ENCODE measurements at regions not wholly inside any gene's neighbourhood (a gene's known extent, or its start where the extent isn't known, plus 50 kb on each side); places are given as distances from the start of the nearest gene placed in this dataset.
A peak's percentile ranks its signal among the peaks of the same experiment; 100 is the strongest.

DNA sequence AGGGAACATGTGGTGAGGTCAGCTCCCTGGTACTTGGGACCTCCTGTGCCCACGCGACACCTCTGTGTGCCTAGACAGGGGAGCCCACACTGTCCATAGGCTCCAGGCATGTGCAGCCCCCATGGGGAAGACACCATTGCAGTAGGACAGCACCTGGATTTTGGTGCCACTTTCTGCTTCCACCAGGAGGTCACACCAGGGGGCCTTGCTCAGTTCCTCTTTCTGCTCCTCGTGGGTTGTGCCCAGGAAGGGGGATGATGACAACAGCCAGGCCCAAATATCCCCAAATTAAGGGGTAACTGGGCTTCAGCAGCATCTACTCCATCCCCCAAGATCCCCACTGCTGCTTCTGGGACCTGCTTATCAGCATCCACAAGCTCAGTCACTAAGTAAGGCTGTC, 358.2 kb upstream of the KAZN start:
- no peak overlapping the region for H4K8ac ChIP-seq (ENCODE audit: low read depth, low read length)
- no peak overlapping the region for H2BK15ac ChIP-seq (ENCODE audit: low read length)
- H4K91ac ChIP-seq (ENCODE audit: low read depth, low read length, poor library complexity): no peak overlapping the region
- H3K9me3 ChIP-seq (replicated peaks in 1 of 2; ENCODE audit: control insufficient read depth in 2 of 2, insufficient read depth in 1 of 2, low read depth in 1 of 2, low read length in 2 of 2): no peaks in the 10 kb centered on the region
- WGBS, 2 donors (ENCODE audit: extremely low coverage in 2 of 2, insufficient read length in 2 of 2, insufficient replicate concordance in 1 of 2): no CpG with 5 or more reads among the region's 3 CpGs
- H3K27me3 ChIP-seq (ENCODE audit: control insufficient read depth in 3 of 3, insufficient read depth in 3 of 3, low read depth in 1 of 3, low read length in 3 of 3): no peaks in the 10 kb centered on the region
- H3K18ac ChIP-seq (ENCODE audit: low read length): peak overlapping the region; percentile 46
- no peak overlapping the region for H2BK120ac ChIP-seq (ENCODE audit: low read depth, low read length)
- H2BK5ac ChIP-seq (ENCODE audit: low read length): no peak overlapping the region
- H2BK12ac ChIP-seq (ENCODE audit: low read length): no peak overlapping the region
- H3K14ac ChIP-seq (ENCODE audit: low read length): no peak overlapping the region
- no peak overlapping the region for H2AFZ ChIP-seq (ENCODE audit: low read length)
- no peak overlapping the region for H3K4me3 ChIP-seq (ENCODE audit: low read length in 2 of 2)
- H3K4me2 ChIP-seq (ENCODE audit: insufficient read depth, low read length, poor library complexity, severe bottlenecking): no peak overlapping the region
- H3K23ac ChIP-seq (ENCODE audit: low read depth, low read length, poor library complexity): no peak overlapping the region
- no peak overlapping the region for H3K27ac ChIP-seq (replicated peaks; ENCODE audit: low read length)
- peaks cover 0 to 23% of the 10 kb centered on the region in 2 donors for H3K4me1 ChIP-seq (ENCODE audit: control insufficient read depth in 2 of 2, insufficient read depth in 1 of 2, low read depth in 1 of 2, low read length in 2 of 2)
- no peak overlapping the region for H3K9ac ChIP-seq (ENCODE audit: low read depth, low read length, poor library complexity)
- no peak for DNase-seq (ENCODE audit: low spot score)
- peak overlapping the region; percentile 30 for H2AK5ac ChIP-seq (ENCODE audit: low read depth, low read length)
- no peaks in the 10 kb centered on the region for H3K79me1 ChIP-seq (ENCODE audit: low read depth, low read length)
- H3K4ac ChIP-seq (ENCODE audit: low read length): no peak overlapping the region
- H3K36me3 ChIP-seq (replicated peaks in 1 of 2; ENCODE audit: control insufficient read depth in 2 of 2, insufficient read depth in 2 of 2, low read length in 2 of 2): no peaks in the 10 kb centered on the region

DNA sequence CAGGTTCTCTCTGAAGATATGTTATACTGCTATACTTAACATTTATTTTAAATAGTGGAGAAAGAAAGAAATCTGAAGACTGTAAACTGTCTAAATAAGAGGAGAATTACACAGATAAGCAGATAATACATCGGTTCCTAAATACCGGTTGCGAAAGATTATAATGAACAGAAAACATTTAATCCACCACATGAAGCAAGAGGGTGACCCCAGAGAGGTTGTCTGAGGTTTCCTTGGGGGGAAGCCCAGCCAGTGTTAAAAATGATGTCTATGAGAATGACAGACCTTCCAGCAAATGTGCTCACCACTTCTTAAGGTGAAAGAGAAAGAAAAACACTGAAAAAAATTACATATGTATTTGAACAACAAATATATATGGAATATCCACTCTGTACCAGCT, 356.4 kb upstream of the KAZN start:
- H3K23ac ChIP-seq (ENCODE audit: low read depth, low read length, poor library complexity): no peak overlapping the region
- H3K4me3 ChIP-seq (ENCODE audit: low read length in 2 of 2): no peak overlapping the region
- no peak overlapping the region for H3K18ac ChIP-seq (ENCODE audit: low read length)
- no peak overlapping the region for H2BK15ac ChIP-seq (ENCODE audit: low read length)
- H3K27ac ChIP-seq (replicated peaks; ENCODE audit: low read length): no peak overlapping the region
- no CpG with 5 or more reads among the region's 3 CpGs for WGBS, 2 donors (ENCODE audit: extremely low coverage in 2 of 2, insufficient read length in 2 of 2, insufficient replicate concordance in 1 of 2)
- H3K36me3 ChIP-seq (replicated peaks in 1 of 2; ENCODE audit: control insufficient read depth in 2 of 2, insufficient read depth in 2 of 2, low read length in 2 of 2): no peaks in the 10 kb centered on the region
- no peaks in the 10 kb centered on the region for H3K9me3 ChIP-seq (replicated peaks in 1 of 2; ENCODE audit: control insufficient read depth in 2 of 2, insufficient read depth in 1 of 2, low read depth in 1 of 2, low read length in 2 of 2)
- no peak overlapping the region for H4K8ac ChIP-seq (ENCODE audit: low read depth, low read length)
- no peaks in the 10 kb centered on the region for H3K27me3 ChIP-seq (ENCODE audit: control insufficient read depth in 3 of 3, insufficient read depth in 3 of 3, low read depth in 1 of 3, low read length in 3 of 3)
- H2AK5ac ChIP-seq (ENCODE audit: low read depth, low read length): no peak overlapping the region
- no peak overlapping the region for H3K4ac ChIP-seq (ENCODE audit: low read length)
- H2AFZ ChIP-seq (ENCODE audit: low read length): no peak overlapping the region
- no peak overlapping the region for H3K14ac ChIP-seq (ENCODE audit: low read length)
- H3K9ac ChIP-seq (ENCODE audit: low read depth, low read length, poor library complexity): no peak overlapping the region
- no peak overlapping the region for H2BK120ac ChIP-seq (ENCODE audit: low read depth, low read length)
- no peak overlapping the region for H3K4me2 ChIP-seq (ENCODE audit: insufficient read depth, low read length, poor library complexity, severe bottlenecking)
- no peak overlapping the region for H2BK5ac ChIP-seq (ENCODE audit: low read length)
- DNase-seq (ENCODE audit: low spot score): no peak
- no peaks in the 10 kb centered on the region for H3K79me1 ChIP-seq (ENCODE audit: low read depth, low read length)
- no peak overlapping the region for H2BK12ac ChIP-seq (ENCODE audit: low read length)
- H3K4me1 ChIP-seq (ENCODE audit: control insufficient read depth in 2 of 2, insufficient read depth in 1 of 2, low read depth in 1 of 2, low read length in 2 of 2): peaks cover 0 to 19% of the 10 kb centered on the region in 2 donors
- no peak overlapping the region for H4K91ac ChIP-seq (ENCODE audit: low read depth, low read length, poor library complexity)

DNA sequence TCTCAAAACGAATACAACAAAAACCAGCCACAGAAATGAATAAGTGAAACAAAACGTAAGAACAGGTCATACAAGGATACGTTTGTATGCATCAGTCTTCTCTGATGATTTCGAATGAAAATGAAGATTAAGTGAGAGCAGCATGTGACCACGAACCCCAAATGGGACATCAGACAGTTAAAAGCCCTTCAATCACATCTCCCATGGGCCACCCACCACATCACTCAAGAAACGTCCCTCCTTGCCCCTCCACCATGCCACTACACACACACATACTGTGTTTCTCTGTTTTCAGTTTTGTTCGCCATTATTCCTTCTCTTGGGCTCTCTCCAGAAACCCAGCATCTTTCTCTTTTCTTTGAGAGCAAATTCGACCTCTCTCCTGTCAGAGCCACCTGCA, 355.6 kb upstream of the KAZN start:
- H2BK15ac ChIP-seq (ENCODE audit: low read length): no peak overlapping the region
- no peaks in the 10 kb centered on the region for H3K9me3 ChIP-seq (replicated peaks in 1 of 2; ENCODE audit: control insufficient read depth in 2 of 2, insufficient read depth in 1 of 2, low read depth in 1 of 2, low read length in 2 of 2)
- no peaks in the 10 kb centered on the region for H3K27me3 ChIP-seq (ENCODE audit: control insufficient read depth in 3 of 3, insufficient read depth in 3 of 3, low read depth in 1 of 3, low read length in 3 of 3)
- H2AFZ ChIP-seq (ENCODE audit: low read length): peak overlapping the region; percentile 52
- DNase-seq (ENCODE audit: low spot score): no peak
- H3K27ac ChIP-seq (replicated peaks; ENCODE audit: low read length): no peak overlapping the region
- no peaks in the 10 kb centered on the region for H3K79me1 ChIP-seq (ENCODE audit: low read depth, low read length)
- no peak overlapping the region for H3K14ac ChIP-seq (ENCODE audit: low read length)
- no peaks in the 10 kb centered on the region for H3K36me3 ChIP-seq (replicated peaks in 1 of 2; ENCODE audit: control insufficient read depth in 2 of 2, insufficient read depth in 2 of 2, low read length in 2 of 2)
- no peak overlapping the region for H3K4ac ChIP-seq (ENCODE audit: low read length)
- no CpG with 5 or more reads among the region's 8 CpGs for WGBS, 2 donors (ENCODE audit: extremely low coverage in 2 of 2, insufficient read length in 2 of 2, insufficient replicate concordance in 1 of 2)
- H3K4me1 ChIP-seq (ENCODE audit: control insufficient read depth in 2 of 2, insufficient read depth in 1 of 2, low read depth in 1 of 2, low read length in 2 of 2): peaks cover 0 to 19% of the 10 kb centered on the region in 2 donors
- no peak overlapping the region for H2BK5ac ChIP-seq (ENCODE audit: low read length)
- no peak overlapping the region for H4K91ac ChIP-seq (ENCODE audit: low read depth, low read length, poor library complexity)
- H4K8ac ChIP-seq (ENCODE audit: low read depth, low read length): no peak overlapping the region
- H3K18ac ChIP-seq (ENCODE audit: low read length): no peak overlapping the region
- no peak overlapping the region for H3K23ac ChIP-seq (ENCODE audit: low read depth, low read length, poor library complexity)
- no peak overlapping the region for H3K4me2 ChIP-seq (ENCODE audit: insufficient read depth, low read length, poor library complexity, severe bottlenecking)
- H2BK120ac ChIP-seq (ENCODE audit: low read depth, low read length): no peak overlapping the region
- no peak overlapping the region for H2AK5ac ChIP-seq (ENCODE audit: low read depth, low read length)
- H2BK12ac ChIP-seq (ENCODE audit: low read length): no peak overlapping the region
- no peak overlapping the region for H3K9ac ChIP-seq (ENCODE audit: low read depth, low read length, poor library complexity)
- H3K4me3 ChIP-seq (ENCODE audit: low read length in 2 of 2): no peak overlapping the region

DNA sequence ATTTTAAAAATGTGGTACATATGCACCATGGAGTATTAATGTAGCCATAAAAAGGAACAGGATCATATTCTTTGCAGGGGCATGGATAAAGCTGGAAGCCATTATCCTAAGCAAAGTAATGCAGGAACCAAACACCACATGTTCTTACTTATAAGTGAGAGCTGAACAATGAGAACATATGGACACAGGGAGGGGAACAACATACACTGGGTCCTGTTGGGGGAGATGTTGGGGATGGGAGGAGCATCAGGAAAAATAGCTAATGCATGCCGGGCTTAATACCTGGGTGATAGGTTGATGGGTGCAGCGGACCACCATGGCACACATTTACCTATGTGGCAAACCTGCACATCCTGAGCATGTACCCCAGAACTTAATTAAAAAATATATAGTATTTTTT, 352.5 kb upstream of the KAZN start:
- Histone ChIP-seq H3K27me3 (ENCODE audit: control insufficient read depth in 3 of 3, insufficient read depth in 3 of 3, low read depth in 1 of 3, low read length in 3 of 3) (no peaks in the 10 kb centered on the region), H3K18ac (ENCODE audit: low read length) (no peak overlapping the region), H2BK15ac (ENCODE audit: low read length) (no peak overlapping the region), H3K23ac (ENCODE audit: low read depth, low read length, poor library complexity) (no peak overlapping the region), H2BK12ac (ENCODE audit: low read length) (no peak overlapping the region), H4K91ac (ENCODE audit: low read depth, low read length, poor library complexity) (no peak overlapping the region), H3K14ac (ENCODE audit: low read length) (no peak overlapping the region), H2BK5ac (ENCODE audit: low read length) (no peak overlapping the region), H3K4me2 (ENCODE audit: insufficient read depth, low read length, poor library complexity, severe bottlenecking) (no peak overlapping the region), H3K9ac (ENCODE audit: low read depth, low read length, poor library complexity) (no peak overlapping the region), H2AFZ (ENCODE audit: low read length) (no peak overlapping the region), H3K9me3 (replicated peaks in 1 of 2; ENCODE audit: control insufficient read depth in 2 of 2, insufficient read depth in 1 of 2, low read depth in 1 of 2, low read length in 2 of 2) (no peaks in the 10 kb centered on the region), H3K79me1 (ENCODE audit: low read depth, low read length) (no peaks in the 10 kb centered on the region), H2AK5ac (ENCODE audit: low read depth, low read length) (no peak overlapping the region), H3K36me3 (replicated peaks in 1 of 2; ENCODE audit: control insufficient read depth in 2 of 2, insufficient read depth in 2 of 2, low read length in 2 of 2) (no peaks in the 10 kb centered on the region), H2BK120ac (ENCODE audit: low read depth, low read length) (no peak overlapping the region), H3K4ac (ENCODE audit: low read length) (no peak overlapping the region), H3K4me3 (ENCODE audit: low read length in 2 of 2) (no peak overlapping the region), H3K4me1 (ENCODE audit: control insufficient read depth in 2 of 2, insufficient read depth in 1 of 2, low read depth in 1 of 2, low read length in 2 of 2) (peaks cover 0 to 19% of the 10 kb centered on the region in 2 donors), H3K27ac (replicated peaks; ENCODE audit: low read length) (no peak overlapping the region), H4K8ac (ENCODE audit: low read depth, low read length) (no peak overlapping the region)
- DNase-seq (ENCODE audit: low spot score): no peak
- no CpG with 5 or more reads among the region's 2 CpGs for WGBS, 2 donors (ENCODE audit: extremely low coverage in 2 of 2, insufficient read length in 2 of 2, insufficient replicate concordance in 1 of 2)
